Activated CD4-positive, CD25-positive, alpha-beta regulatory T cell treated with anti-CD3 and anti-CD28 coated beads, Interleukin-2, amount 50 U/mL, for 72 hours (primary cell): ENCODE measurements at regions not wholly inside any gene's neighbourhood (a gene's known extent, or its start where the extent isn't known, plus 50 kb on each side); places are given as distances from the start of the nearest gene placed in this dataset.

Experiments used
- DNase-seq: peaks from one replicate; pipeline ENCODE4 v3.0.0; 2021

GRCh38 chr1:193339401-193339800 lies 153.0 kb upstream of the B3GALT2 start:
- DNase-seq: no peak

- no peak for DNase-seq
Observed at GRCh38 chr1:193338194-193338593, 151.8 kb upstream of the B3GALT2 start.

GRCh38 chr1:193335806-193336428 lies 149.5 kb upstream of the B3GALT2 start:
- no peak for DNase-seq

- no peak for DNase-seq
Observed at GRCh38 chr1:193333166-193333565, 146.8 kb upstream of the B3GALT2 start.

GRCh38 chr1:193326296-193326695 lies 139.9 kb upstream of the B3GALT2 start:
- DNase-seq: no peak

- no peak for DNase-seq
Observed at GRCh38 chr1:193325771-193326170, 139.4 kb upstream of the B3GALT2 start.

- no peak for DNase-seq
Observed at GRCh38 chr1:193325042-193325441, 138.6 kb upstream of the B3GALT2 start.

GRCh38 chr1:193322211-193322610 lies 135.8 kb upstream of the B3GALT2 start:
- DNase-seq: no peak

GRCh38 chr1:193321242-193321840 lies 134.9 kb upstream of the B3GALT2 start:
- no peak for DNase-seq

- DNase-seq: no peak
Observed at GRCh38 chr1:193320270-193320669, 133.9 kb upstream of the B3GALT2 start.

GRCh38 chr1:193318347-193318746 lies 131.9 kb upstream of the B3GALT2 start:
- DNase-seq: no peak

- no peak for DNase-seq
Observed at GRCh38 chr1:193313354-193314140, 127.1 kb upstream of the B3GALT2 start.

- DNase-seq: no peak
Observed at GRCh38 chr1:193312432-193312831, 126.0 kb upstream of the B3GALT2 start.

- DNase-seq: no peak
Observed at GRCh38 chr1:193311226-193311948, 125.0 kb upstream of the B3GALT2 start.

GRCh38 chr1:193310564-193310963 lies 124.2 kb upstream of the B3GALT2 start:
- no peak for DNase-seq

GRCh38 chr1:193309936-193310475 lies 123.6 kb upstream of the B3GALT2 start:
- no peak for DNase-seq

- no peak for DNase-seq
Observed at GRCh38 chr1:193308438-193308837, 122.0 kb upstream of the B3GALT2 start.

GRCh38 chr1:193306430-193306829 lies 120.0 kb upstream of the B3GALT2 start:
- DNase-seq: no peak
